ENCODE measurements at regions not wholly inside any gene's neighbourhood (a gene's known extent, or its start where the extent isn't known, plus 50 kb on each side); places are given as distances from the start of the nearest gene placed in this dataset.
A peak's percentile ranks its signal among the peaks of the same experiment; 100 is the strongest.
"Not testable (repeated sequence)": the region's sequence is repeated elsewhere in the genome, so short reads cannot be mapped to it uniquely, and the experiment has no call there.

DNA sequence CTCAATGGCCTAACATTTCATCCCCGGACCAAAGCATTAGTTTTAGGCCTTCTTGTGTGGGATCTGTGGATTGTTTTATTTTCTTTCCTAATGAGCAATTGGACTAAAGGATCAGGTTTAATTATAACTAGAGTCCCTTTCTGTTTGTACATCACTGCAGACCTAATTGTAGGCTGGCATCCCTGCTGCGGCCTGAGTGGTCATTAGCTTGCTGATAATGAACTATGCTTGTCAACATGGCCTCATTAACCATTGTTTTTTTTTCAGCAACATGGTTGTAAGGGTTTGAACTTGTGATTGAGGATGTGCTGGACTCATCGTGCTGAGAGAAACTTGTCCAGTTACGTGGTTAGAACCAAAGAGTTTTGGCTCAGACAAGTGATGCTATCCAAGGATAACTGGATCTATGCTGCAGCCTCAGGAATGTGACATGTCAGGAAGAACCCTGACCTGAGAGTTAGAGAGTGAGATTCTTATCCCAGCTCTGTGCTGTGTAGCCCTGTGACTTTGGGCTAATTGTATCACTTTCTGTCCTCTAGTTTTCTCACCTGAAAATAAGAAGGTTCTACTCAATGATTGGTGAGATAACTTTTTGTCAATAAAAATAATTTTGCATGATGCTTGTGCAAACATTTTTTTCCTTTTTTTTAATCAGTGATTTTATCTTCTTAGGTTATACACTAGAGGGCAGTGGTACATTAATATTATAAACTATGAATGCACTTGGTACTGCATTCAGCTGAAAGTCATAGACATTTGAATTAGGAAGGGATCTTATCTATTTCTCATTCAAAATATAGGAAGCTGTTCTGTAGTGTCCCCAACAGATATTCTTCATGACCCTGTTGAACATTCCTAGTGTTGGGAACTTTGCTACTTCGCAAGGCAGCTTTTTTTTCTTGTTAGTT lies 140.9 kb downstream of the RNF144B start:
- peak; percentile 36 for DNase-seq

DNA sequence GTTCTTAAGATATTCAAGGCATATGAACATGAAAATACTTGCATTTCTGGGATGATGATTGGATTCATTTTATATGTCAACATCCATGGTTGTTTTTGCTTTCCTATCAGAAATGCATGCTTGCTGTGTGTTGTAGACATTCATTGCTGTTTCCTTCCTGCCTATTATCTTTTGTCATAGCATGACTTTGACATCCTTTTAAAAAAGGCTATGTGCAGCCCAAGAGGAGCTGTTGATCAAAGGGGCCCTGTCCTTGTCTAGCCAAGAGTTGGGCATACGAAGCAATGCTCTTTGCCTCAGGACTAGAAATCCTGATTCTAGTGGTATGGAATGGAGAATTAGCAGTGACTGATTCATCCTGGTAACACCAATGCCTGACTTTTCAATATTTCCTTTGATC lies 143.1 kb downstream of the RNF144B start:
- no peak for DNase-seq

DNA sequence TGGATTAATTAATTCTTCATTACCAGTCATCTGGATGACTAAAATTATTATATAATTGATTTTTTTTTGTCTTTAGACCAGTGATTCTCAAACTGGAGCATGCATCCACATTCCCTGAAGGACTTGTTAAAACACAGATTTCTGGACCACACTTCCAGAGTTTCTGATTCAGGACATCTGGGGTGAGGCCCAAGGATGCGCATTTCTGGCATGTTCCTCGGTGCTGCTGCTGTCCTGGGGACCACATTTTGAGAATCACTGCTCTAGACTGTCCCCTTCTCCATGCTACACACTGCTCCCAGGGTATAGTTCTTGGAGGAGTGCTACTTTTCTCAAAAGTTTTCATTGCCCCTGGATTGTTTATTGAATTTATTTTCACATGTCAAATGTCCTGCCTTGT lies 145.0 kb downstream of the RNF144B start:
- DNase-seq = no peak

DNA sequence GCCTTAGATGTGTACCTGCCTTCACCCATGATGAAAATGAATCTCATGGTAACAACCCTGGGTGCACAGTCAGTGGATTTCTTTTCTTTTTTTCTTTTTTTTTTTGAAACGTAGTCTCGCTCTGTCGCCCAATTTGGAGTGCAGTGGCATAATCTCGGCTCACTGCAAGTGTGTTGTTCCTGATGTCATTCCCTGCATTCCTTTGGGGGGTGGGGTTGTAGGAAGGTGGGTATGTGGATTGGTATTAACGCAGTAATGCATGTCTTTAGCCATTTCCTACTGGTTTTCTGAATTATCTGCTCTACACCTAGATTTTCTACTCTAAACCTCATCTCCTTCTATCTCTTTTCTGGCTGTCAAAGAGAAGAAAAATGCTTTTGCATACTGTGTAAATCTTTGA lies 146.6 kb downstream of the RNF144B start:
- DNase-seq = no peak

DNA sequence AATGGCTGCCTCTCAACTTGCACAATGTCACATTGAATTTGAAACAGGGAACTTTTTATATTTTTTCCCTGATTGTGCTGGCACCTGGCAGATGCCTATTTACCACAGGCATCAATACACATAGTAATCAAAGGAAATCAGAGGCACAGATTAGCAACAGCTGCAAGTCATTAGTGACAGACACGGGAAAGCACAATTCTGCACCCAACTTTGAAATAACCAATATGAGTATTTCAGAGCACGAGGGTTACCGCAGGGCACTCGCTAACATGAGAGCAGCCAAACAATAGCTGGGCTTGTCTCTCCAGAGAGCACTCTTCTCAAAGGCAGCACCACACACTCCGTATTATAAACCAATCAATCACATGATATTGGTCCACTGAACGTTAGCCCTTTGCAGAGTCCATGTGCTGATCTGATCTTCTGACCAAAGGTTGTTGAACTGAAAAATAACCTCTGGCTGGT lies 149.5 kb downstream of the RNF144B start:
- peak; percentile 27 for DNase-seq

DNA sequence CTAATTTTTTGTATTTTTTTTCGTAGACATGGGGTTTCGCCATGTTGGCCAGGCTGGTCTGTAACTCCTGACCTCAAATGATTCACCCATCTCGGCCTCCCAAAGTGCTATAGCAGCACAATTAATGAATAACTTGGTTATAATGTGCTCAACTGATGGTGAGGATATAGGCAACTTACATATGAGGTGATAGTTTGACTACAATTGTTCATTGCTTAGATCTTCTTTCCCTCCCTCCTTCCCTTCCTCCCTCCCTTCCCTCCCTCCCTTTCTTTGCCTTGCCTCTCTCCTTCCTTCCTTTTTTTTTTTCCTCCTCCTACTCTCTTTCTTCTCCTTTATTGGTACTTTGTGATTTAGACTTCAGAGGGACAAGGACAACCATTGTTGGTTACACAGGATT lies 151.2 kb downstream of the RNF144B start:
- no peak for DNase-seq

DNA sequence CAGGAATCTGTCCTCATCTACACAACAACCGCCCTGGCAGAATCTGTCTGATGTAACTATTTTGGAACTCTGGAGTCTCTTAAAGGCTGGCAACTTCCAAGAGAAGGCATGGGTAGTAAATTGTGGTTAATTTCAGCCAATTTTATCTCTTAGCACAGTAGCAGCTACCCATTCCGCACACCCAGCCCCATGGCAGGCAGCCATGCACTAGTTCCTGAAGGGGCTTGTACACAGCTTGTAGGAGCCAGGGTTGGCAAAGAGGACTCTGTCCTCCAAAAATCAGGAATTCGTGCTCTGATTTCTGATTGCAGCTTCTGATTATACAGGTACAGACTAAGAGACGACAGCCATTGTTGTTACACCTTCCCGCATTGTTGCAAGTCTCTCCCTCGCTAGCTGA lies 155.9 kb downstream of the RNF144B start:
- no peak for DNase-seq

DNA sequence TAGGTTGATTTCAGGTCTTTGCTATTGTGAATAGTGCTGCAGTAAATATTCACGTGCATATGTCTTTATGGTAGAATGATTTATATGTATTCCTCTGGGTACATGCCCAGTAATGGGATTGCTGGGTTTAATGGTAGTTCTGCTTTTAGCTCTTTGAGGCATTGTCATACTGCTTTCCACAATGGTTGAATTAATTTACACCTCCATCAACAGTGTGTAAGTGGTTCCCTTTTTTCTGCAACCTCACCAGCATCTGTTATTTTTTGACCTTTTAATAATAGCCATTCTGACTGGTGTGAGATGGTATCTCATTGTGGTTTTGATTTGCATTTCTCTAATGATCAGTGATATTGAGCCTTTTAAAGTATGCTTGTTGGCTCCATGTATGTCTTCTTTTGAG lies 158.0 kb downstream of the RNF144B start:
- not testable (repeated sequence) for DNase-seq

DNA sequence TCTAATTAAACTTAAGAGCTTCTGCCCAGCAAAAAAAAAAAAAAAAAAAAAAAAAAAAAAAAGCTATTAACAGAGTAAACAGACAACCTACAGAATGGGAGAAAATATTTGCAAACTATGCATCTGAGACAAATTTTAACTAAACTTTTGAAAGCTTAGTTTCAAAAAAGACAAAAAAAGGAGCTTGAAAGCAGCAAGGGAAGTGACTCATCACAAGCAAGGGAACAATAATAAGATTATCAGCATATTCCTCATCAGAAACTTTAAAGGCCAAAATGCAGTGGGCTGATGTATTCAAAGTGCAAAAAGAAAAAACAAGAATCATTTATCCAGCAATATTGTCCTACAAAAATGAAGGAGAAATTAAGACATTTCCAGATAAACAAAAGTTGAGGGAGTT lies 158.6 kb downstream of the RNF144B start:
- DNase-seq = no peak

DNA sequence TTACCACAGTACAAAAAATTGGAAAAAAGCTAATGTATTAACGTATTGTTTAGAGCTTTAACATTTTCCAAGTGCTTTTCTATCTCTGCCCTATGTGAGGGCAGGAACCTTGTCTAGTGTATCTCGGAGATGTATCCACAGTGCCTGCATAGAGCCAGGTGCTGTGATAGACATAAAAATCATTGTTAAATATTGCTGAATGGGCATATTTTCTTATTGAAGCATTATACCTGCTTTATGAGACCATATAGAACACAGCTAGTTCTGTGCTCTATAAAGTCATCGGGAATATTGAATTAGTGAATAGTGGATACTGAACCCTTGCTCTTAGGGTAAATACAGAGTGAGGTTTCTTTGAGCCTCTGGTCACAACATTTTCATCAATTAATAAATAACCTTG lies 163.0 kb downstream of the RNF144B start:
- no peak for DNase-seq

DNA sequence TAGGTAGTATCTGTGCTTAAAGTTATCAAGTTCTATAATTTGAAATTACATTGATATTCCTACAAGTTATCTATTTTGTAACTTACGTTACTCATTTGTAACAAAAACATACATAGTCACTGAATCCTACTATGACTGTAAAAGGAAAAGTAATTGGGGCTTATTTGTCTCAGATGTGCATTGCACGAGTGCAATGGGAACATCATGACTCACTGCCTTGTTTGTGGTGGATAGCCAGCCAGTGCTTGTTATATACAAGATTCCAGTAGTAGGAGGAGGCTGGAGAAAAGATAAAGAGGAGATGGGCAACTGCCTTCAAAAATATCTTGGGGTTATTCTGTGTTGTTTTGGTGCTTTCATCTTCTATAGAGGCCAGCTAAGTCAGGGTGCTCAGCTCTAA lies 164.1 kb downstream of the RNF144B start:
- no peak for DNase-seq

DNA sequence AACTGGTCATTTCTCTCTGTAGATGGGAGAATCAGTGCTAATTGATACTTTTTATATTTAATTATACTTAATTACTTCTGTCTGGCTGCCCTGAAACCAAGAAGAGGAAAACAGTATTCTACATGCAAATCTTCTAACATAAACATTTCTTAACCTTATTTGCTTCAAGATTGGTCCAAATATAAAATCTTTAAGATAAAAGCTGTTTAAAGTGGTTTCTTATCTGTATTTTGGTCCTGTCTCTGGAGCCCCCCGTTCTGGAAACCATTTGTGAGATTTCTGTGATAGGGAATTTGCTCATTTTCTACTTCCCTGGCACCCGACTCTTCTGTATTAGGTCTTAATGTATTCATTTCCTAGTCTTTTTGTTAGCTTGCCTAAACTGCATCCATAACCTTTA lies 168.6 kb downstream of the RNF144B start:
- no peak for DNase-seq

DNA sequence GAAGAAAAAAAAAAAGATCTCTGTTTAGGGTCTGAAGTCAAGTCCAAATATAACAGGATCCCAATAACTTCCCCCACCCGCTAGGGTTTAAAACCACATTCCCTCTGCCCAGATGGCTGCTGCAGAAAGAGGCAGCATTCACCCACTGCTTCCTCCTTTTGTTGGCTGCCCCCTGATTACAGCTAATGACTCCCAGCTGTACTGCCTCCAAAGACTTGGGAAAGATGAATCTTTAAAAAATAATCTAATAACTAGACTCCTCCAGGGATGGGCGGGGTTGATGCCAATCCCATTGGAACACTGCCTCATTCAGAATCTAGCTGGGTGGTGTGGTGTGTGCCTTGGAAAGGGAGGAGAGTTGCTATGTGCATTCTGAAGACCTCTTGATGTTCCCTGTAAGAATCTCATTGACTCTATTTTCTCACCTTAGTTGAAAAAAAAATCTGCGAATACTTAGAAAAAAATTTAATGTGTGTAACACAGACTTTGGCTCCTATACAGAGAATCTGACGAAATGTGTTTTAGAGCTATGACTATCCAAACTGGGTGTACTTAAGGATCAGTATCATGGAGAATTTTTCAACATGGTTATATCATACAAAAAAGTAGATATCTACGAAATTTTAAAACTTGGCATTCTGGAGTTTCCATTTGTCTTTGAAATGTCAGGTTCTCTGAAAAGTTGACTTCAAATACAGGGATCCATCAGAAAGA lies 174.0 kb downstream of the RNF144B start:
- no peak for DNase-seq

DNA sequence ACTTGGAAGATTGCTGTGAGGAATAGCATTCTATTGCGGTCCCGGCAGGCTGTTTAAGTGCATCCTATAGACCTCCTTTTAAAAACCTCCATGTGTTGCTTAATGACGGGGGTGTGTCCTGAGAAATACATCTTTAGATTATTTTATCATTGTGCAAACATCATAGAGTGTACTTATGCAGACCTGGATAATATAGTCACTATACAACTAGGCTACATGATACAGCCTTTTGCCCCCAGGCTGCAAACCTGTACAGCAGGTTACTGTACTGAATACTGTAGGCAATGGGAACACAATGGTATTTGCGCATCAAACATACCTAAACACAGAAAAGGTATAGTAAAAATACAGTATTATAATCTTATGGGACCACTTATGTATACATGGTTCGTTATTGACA lies 175.6 kb downstream of the RNF144B start:
- DNase-seq = no peak

DNA sequence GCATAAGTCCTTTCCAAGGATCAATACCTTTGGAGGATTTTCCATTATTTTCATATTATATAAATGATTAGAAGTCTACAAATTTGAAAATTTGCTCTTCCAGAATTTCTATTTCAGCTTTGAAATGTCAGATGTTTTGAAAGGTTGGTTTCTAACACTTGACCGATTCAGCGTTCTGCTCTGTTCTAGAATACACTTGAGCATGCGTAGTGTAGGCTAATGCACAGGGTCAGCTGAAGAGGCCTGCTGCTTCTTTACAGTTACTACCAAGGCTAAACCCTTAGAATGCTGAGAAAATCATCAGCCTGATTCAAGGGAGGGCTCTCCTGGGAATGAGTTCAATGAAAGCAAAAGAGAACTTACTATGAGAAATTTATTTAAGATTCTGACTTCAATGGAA lies 177.6 kb downstream of the RNF144B start:
- no peak for DNase-seq

DNA sequence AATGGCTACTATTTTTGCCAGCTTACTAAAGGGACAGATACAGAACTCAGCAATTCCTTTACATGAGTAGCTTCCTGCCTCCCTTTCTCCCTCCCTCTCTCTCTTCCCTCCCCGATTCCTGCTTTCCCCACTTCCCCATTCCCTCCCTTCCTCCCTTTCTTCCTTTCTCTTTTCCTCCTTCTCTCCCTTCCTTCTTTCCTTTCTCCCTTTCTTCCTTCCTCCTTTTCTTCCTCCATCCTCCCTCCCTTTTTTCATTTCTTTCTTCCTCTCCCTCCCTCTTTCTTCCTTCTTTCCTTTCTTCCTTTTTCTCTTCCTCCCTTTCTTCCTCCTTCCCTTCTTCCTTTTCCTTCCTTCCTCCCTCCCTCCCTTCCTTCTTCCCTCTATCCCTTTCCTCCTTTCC lies 178.1 kb downstream of the RNF144B start:
- DNase-seq = no peak

DNA sequence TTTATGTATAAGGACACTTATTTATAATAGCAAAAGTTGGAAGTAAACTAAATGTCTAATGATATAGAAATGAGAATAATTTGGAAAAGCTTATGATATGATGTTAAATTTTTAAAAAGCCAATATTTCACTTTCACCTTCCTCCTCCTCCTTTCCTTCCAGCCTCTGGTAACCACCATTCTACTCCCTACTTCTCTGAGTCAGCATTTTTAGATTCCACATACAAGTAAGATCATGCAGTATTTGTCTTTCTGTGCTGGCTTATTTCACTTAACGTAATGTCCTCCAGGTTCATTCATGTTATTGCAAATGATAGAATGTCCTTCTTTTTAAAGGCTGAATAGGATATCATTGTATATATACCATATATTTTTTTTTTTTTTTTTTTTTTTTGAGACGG lies 180.2 kb downstream of the RNF144B start:
- DNase-seq = no peak

DNA sequence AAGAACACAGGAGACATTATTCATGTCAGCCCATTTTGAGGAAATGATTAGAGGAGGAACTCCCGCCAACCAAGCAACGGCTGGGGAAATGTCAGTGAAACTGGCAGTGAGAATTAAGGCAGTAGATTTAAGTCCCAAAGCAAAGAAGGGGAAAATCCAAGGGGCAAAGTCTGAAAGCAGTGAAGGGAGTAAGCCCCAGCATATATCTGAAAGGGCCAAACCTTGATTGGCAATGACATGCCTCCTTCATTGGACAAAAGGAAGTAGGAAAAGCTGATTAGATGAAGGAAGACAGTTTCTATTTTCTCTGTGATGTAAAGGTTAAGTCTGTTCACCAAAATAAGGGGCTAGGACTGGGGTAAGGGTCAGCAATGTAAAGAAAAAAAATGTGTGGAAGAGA lies 190.3 kb downstream of the RNF144B start:
- no peak for DNase-seq

DNA sequence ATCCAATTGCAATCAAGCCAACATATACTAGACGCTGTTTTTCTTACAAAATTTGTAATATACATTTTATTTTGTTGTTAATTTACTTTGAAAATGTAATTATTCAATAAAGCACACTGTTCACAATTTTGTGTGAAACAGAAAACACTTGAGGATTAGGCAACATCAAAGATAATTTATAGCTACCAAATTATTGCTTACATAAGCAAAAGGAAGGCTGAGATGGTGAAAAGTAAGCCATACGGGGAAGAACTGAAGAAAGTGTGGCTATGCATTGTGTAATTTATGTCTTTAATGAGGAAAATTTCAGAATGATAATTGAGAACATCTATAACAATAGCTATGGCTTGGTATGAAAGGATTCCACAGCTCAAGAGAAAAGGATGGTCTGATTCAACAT lies 192.0 kb downstream of the RNF144B start:
- no peak for DNase-seq

DNA sequence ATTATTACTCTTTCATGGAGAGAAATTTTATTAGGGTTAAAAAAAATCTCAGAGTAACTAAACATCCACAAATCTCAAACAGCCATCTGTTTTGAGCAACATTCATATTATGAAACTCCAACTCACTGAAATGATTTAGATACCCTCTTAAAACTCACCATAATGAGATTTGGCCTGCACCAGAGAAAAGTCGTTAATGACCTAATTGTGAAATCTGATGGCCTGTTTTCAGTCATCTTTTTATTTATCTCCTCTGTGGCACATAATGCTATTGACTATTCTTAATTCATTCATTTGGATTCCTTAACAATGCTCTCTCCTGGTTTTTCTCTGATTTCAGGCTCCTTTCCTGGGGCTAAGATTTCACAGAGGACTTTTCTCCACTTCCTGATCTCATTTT lies 192.7 kb downstream of the RNF144B start:
- no peak for DNase-seq

DNA sequence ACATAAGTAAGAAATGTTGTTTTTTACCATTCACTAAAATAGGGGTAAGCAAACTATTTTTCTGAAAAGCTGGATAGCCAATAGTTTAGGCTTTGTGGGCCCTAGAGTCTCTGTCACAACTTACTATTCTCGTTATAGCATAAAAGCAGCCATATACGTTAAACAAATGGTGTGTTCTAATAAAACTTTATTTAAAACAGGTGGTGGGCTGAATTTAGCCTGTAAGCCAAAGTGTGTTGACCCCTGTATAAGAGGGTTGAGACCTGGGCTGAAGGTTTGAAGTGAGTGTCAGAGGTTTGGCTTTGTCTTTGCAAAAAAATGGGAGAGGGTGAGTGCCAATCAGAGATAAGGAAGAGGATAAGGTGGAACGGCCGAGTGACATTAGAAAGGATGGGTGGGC lies 197.2 kb downstream of the RNF144B start:
- DNase-seq = no peak

DNA sequence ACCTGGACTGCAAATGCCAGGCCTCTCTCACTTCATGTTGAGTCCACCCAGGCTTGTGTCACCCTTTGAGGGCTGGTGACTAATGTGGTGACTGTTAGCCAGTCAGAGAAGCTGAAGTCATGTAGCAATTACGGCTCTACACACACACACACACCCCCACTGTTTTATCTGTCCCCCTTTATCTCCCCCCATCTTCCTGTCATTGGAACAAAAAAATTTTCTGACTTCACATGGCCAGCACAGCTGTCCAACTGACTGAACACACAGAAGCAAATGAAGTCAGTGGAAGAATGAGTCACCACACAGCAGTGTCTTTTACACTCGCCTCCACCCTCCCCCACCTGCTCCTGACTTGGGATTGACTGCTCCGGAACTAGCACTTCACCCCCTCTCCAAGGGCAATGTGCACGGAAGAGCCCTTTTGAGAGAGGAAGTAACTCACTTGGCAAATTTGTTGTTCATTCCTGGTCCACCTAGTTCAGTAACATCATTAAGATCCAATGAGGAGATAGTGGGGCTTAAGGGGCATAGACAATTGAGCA lies 198.0 kb downstream of the RNF144B start:
- peak; percentile 44 for DNase-seq

DNA sequence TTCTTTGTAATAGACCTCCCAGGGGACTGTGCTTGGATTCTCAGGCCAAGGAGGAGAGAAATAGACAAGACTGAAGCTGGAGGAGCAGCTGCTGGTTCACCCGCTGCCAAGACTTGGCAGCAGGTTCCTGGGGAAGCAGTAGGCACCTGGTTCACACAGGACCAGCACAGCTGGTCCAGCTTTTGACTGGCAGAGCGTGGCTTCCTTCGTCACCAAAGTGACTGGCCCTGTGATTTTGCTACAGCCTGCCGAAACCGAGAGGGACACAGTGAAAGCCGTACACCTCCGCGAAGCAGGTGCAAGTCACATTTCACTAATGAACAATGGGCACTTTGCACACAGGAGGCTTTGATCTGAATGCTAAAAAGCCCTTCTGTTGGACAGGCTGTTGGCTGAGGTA lies 199.0 kb downstream of the RNF144B start:
- peak; percentile 49 for DNase-seq

Data from NCI-H774 (cell line).